ENCODE measurements at regions not wholly inside any gene's neighbourhood (a gene's known extent, or its start where the extent isn't known, plus 50 kb on each side); places are given as distances from the start of the nearest gene placed in this dataset.

DNA sequence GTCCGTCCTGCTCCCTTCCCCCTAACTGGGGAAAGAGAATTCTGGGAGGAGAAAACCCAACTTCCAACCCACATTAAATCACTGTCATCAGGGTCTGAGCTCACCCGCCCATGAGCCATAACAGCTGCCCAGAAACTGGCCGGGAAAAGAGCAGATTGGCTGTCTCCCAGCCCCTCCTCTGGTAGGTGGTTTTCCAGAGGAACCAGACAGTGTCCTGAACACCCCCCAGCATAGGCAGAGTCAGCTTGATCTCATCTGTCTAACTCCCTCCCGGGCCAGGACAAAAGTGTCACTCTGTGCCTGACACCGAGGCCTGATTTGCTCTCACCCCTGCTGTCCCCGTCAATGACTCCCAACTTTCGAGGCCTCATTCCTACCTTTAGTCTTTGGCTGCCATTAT is 197.0 kb downstream of the AXIN2 start:
- no peak for DNase-seq

GRCh38 chr17:65362826-65363225 is 198.6 kb downstream of the AXIN2 start:
- no peak for DNase-seq

DNA sequence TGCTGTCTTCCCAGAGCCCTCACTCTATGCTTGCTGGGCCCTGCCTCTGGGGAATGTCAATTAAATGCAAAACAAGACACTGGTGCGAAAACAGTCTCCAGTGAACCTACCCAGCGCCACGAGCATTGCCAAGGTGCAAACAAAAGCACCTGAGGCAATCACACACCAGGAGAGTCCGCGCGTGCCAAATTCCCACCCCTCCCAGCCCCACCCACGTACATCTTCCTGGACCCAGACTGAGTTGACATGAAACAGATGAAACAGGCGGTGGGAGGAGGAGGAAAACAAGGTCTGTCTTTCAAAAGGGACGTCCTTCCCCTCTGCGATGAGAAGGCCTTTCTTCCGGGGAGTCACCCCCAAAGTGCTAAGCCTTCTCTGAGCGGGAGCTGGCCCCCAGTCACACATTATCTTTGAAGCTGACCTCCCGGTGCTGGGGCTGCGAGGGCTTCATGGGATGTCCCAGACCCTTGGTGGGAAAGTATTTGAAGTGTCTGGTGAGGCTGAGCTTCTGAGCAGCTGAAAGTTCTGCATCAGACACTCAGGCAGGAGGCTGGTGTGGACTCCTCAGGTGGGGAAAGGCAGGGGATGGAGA is 200.4 kb downstream of the AXIN2 start:
- DNase-seq = no peak

DNA sequence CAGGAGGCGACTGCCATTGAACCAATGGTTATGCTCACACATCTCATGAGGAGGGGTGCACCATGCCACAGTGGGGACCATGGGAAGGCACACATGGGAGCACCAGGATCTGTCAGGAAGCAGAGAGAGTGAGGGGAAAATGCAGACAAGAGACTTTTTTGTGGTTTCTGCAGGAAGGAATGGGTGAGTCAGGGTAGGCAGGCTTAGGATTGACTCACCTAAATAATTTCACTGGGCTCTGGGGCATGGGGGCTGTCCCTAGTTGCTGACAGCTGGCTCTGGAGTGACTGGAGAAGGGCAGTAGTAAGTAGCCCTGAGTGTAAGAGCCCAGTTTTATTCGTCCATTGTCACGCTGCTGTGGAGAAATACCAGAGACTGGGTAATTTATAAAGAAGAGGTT is 202.4 kb downstream of the AXIN2 start:
- no peak for DNase-seq

GRCh38 chr17:65356536-65356935 is 204.9 kb downstream of the AXIN2 start:
- no peak for DNase-seq

DNA sequence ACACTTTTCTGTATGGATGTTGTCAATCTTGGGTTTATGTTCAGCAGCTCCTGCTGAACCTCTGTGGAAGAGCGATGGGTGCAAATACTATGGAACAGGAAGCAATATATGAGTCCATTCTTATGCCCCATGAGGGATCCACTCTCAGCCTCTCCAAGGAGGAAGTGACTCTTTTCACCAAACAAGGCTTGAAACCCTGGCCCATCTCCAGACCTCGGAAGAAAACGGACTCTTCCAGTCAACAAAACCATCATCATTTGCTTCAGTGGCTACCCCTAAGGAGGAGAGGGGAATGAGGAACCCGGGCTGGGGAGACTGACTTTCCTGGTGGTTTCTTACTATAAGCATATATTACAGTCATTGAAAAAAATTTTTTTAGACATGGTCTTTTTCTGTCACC is 206.2 kb downstream of the AXIN2 start:
- DNase-seq = no peak

DNA sequence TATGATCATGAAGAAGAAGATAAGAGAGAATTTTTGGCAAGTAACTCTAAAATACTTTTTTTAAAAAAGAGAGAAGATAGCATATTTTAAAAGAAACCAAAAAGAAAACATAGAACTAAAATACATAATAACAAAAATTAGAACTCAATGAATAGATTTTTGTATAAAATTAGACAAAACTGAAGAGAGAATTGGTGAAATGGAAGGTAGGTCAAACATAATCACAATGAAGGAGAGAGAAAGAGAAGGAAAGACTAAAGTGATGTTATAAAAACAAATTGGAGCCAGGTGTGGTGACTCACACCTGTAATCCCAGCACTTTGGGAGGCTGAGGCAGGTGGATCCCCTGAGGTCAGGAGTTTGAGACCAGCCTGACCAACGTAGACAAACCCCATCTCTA is 211.5 kb downstream of the AXIN2 start:
- DNase-seq = no peak

- no peak for DNase-seq
These were observed 209.0 kb downstream of the RGS9 start for GRCh38 chr17:65346166-65346565.

DNA sequence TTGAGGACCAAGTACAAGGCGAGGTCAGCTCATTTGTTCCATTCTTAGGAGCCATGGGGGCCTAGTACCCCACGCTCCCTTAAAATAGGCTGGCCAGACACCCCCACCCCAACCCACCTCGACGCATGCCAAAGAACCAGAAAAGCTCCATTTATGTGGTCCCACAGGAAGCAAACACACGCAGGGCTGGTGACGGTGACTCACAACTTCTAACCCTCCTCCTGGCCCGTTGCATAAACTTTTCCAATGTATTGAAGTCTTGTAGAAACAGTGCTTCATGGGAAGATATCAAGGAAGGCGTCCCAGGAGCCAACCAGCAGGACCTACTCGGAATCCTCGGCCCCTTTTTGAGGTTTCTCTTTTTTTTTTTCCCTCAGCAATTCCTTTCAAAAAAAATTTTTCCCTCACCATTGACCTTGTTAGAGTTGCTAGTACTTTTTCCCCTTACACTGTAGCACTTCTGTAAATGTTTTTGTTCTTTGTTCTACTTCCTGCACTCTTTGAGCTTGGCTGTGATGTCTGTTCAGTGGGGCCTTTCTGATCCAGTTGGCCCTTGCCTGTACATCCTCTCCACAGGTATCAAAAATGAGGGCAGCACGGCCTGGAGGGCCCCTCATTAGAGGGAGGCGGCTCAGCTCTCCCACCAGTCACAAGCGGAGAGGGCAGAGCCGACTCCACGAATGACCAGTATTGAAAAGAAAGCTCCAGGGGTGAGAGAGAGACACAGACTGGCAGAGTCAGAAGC is 208.3 kb downstream of the RGS9 start:
- no peak for DNase-seq

GRCh38 chr17:65340401-65340800 is 203.2 kb downstream of the RGS9 start:
- no peak for DNase-seq

- DNase-seq = no peak
These were observed 197.2 kb downstream of the RGS9 start for GRCh38 chr17:65334406-65334805.

- DNase-seq = no peak
These were observed 195.6 kb downstream of the RGS9 start for GRCh38 chr17:65332779-65333178.

DNA sequence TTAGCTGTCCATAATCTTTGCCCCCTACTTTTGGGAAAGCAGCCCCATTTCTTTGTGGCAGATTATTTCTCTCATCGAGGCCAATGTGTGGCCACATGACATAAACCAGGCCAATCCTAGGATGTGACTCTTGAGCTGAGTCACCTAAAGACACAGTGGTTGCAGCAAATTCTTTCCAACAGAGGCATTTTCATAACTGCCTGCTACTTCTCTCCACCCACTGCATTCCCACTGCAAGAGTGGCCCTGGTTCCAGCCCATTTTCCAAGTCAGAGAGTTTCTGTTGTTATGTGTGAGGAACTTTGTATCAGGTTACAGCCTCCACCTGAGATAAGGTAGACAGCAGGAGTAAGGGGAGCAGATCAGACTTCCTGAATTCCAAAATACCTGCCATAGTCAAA is 195.2 kb downstream of the RGS9 start:
- no peak for DNase-seq

DNA sequence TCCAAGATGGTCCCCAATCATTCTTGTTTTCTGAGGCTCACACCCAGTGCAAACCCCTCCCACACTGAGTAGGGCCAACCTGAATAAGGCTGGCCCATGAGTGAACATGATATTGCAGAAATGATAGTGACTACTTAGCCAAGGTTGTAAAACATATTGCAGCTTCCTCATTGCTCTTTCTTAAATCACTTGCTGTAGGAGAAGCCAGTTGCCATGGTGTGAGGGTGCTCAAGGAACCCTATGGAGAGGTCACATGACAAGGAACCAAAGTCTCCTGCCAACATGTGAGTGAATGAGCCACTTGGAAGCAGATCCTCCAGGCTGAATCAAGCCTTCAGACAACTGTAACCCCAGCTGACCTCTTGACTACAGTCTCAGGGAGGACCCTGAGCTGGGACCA is 191.4 kb downstream of the RGS9 start:
- DNase-seq = no peak

- no peak for DNase-seq
These were observed 187.6 kb downstream of the RGS9 start for GRCh38 chr17:65324611-65325342.

- no peak for DNase-seq
These were observed 185.9 kb downstream of the RGS9 start for GRCh38 chr17:65323049-65323448.

DNA sequence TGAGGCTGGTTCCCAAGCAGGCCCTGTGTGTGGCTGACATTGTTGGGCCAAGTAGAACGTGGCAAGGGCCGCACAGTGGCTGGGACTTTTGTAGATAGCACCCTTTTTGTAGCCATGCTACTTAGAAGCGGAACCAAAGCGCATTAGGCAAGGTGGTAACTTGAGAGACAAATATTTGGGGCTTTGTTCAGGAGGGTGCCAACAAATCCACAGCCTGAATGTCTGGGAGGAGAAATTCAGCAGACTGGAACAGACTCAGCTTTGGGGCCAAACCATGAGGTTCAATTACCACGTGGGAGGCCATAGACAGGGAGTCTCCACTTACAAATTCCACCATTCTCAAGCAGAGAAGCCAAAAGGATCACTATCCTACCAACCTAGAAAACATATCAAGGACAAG is 183.7 kb downstream of the RGS9 start:
- DNase-seq = no peak

DNA sequence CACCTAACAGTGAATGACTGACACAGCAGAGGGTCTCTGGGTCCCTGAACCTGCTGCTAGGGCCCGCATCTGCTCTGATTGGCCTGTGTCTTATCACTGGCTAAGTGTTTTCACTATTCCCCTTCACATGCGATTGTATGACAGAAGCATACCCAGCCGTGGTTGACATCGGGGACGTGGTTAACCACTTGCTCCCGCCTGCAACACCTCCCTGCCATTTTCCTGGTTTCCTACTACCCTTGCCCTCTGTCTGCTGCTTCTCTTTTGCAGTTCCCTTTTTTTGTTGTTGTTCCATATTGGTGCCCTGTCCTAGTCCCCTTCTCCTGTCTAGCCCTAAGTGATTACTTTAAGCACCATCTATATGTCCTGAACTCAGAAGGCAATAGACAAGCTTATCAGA is 177.0 kb downstream of the RGS9 start:
- DNase-seq = no peak

DNA sequence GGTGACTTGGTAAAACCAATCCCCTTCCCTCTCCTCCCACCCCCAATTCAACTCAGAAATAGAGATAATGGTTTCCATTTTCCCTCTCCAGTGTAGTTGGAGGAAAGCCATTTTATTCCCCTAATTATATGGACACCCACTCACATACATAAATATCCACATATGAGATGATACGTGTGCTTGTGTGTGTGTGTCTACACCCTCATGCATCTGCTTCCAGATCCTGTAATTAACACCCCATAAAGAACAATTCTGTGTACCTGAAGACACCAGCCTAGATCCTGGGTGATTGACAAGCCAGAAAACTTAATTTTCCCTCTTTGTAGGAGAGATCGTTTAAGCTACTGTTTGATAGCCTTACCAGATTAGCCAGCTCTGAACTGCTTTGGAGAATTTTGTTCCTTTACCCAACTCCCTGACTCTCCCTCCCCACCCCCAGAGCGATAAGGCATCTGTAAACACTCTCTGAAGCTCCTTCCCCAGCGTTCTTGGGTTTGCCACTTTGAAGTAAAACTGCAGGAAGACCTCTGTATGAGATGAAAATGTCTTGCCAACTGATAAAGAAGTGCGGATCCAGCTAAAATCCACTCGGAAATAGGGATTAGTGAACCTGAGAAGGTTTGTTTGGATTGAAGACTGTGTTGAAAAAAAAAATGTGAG is 175.7 kb downstream of the RGS9 start:
- DNase-seq = no peak

DNA sequence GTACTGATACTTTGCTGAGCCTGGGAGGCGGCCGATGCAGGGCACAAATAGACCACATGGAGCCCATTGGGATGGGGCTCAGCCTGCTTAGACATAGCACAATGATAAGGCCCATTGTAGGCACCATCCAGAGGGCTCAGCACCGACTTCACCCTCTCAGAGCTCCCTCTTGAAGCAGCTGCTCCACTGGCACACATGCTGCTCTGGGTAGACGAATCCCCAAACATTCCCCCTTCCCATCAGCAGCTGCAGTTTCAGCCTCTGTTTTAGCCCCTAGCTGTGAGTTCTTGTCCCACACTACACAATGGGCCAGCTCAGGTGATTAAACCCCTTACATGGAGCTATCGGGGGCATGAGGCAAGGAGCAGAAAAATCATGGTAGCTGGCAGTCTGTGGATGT is 174.1 kb downstream of the RGS9 start:
- DNase-seq = no peak

DNA sequence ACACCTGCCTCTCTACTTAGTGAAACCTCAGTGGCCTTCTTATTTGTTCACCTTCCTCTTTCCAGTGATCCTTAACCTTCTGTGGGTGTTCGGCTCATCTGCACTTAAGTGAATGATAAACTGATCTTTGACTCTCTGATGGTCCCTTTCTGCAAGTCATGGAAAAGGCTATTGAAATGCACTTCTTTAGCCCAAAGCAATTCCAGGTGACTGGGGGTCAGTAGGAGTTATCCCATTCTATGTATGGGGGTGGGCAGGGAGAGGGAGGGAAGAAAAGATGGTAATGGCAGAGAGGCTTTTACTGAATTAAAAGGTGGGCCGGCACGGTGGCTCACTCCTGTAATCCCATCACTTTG is 170.8 kb downstream of the RGS9 start:
- no peak for DNase-seq

GRCh38 chr17:65307081-65307960 is 170.2 kb downstream of the RGS9 start:
- no peak for DNase-seq

DNA sequence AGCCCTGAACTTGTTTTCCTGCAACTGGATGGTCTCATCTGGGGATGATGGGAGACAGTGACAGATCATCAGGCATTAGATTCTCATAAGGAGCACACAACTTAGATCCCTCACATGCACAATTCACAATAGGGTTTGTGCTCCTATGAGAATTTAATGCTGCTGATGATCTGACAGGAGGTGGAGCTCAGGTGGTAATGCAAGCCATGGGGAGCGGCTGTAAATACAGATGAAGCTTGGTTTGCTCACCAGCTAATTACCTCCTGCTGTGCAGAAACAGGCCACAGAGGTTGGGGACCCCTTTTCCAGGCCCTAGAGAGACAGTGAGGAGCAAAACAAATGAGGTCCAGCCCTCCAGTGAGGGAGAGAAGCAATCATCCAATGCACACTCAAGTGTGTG is 168.6 kb downstream of the RGS9 start:
- DNase-seq = no peak
